ENCODE measurements at regions not wholly inside any gene's neighbourhood (a gene's known extent, or its start where the extent isn't known, plus 50 kb on each side); places are given as distances from the start of the nearest gene placed in this dataset.
"Not testable (repeated sequence)": the region's sequence is repeated elsewhere in the genome, so short reads cannot be mapped to it uniquely, and the experiment has no call there.

DNA sequence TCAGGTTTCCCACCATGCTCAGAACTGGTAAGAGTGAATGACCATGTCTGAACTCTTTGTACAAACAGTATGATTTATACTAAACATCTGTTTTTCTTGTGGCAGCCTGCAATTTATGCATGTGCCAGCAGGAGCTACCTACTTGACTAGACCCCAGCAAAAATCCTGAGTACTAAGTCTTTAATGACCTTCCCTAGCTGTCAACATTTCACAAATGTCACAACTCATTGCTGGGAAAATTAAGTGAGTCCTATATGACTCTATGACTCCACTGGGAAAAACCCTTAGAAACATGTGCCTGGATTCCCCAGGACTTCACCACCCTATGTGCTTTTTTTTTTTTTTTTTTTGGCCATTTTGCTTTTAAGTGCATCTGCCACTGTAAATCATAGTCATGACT, 1225.8 kb downstream of the SUCLG1 start:
- no peak for DNase-seq

GRCh38 chr2:83229443-83229842, 1229.6 kb downstream of the SUCLG1 start:
- no peak for DNase-seq

DNA sequence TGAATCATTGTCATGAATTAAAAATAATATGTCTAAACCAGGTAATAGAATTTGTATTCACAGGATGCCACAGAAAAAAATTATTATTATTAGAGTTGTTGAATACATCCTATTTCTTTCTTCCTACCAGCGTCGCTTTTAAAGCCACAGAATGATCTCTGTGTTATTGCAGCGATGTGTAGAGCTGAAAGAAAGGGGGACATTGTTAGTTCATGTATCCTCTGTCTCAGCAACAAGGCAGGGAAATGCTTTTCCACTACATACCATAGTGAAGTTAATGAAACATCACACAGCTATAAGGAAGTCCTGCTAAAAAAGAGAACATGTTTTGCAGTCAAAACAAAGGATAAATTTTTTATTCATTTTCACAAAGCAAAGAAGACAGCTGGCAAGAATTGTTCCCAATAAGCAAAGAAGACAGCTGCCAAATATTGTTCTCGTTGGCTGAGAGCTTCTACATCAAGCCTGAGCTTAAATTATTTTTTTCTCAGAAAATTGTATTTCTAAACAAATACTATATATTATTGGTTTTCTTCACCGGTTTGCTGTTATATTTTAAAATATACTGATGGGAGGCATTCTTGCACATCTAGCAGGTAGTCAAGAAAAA, 1234.4 kb downstream of the SUCLG1 start:
- DNase-seq: no peak

GRCh38 chr2:83221258-83221657, 1237.8 kb downstream of the SUCLG1 start:
- no peak for DNase-seq

GRCh38 chr2:83217854-83218253, 1241.2 kb downstream of the SUCLG1 start:
- no peak for DNase-seq

DNA sequence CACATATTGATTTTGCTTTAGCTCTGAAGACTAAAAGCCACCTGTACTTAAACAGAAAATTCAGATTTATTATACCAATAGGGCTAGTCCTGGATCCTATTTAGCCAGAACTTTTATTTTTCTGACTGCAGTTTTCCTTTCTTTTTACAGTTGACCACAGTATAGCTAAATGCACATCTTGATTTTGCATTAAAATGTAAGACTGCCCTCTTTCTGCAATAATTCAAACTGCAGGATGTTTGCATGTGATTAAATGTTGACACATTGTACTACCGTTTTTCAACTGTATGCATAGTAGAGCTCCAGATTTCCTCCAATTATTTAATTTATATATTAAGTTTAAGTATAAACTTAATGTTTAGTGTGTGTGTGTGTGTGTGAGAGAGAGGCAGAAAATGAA, 1262.9 kb downstream of the SUCLG1 start:
- peak; percentile 72 to 74 for DNase-seq

- DNase-seq: no peak
These were observed 1267.8 kb downstream of the SUCLG1 start for GRCh38 chr2:83191316-83191715.

DNA sequence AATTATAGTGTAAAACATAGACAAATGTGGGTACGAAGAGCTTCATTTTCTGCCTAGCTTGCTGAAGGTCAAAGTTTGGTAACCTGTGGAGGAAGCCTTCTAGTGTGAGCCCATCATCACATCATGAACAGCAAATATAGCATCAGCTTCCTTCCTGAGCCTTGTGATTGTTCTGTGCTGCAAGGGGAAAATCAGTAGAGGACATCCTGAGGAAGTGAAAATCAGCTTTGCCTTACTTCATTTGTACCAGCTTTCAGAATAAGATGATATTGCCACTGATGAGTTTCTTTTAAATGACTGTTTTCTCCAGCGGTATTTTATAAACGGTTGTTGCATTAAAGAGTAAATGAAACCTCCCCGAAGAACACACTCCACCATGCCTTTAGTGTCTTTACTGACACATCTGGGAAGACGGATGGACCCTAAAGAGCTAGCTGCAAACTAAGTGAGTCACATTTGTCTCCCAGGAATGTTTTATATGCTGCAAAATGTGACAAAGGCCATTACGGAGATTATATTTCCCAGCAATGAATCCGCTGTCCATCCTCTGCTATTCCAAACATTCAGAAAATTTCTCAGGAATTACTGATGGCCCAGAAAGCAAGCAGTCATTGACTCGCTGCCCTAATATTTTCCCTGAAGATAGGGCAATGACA, 1272.8 kb downstream of the SUCLG1 start:
- no peak for DNase-seq

GRCh38 chr2:83180862-83181530, 1278.1 kb downstream of the SUCLG1 start:
- not testable (repeated sequence) for DNase-seq

DNA sequence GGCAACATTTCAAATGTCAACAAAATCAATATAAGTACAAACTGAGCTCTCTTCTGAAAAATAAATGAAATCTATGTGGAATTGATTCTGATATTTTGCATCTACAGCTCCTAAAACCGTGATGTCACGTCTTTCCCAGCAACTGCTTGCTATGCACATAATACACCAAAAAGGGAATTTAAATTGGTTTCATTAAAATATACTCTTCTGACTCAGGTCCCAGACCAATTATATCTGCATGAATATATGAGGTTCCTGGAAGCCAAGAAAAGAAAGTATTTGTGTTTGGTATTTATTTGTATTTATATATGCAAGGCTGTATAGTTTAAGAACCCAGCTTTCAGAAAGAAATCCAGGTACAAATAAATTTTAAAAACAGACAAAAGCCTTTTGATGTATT, 1282.5 kb downstream of the SUCLG1 start:
- no peak for DNase-seq

- DNase-seq: no peak
These were observed 1286.2 kb downstream of the SUCLG1 start for GRCh38 chr2:83172841-83173240.

GRCh38 chr2:83168377-83168776, 1290.7 kb downstream of the SUCLG1 start:
- no peak for DNase-seq

GRCh38 chr2:83162421-83162820, 1296.7 kb downstream of the SUCLG1 start:
- no peak for DNase-seq

GRCh38 chr2:83160571-83160970, 1298.5 kb downstream of the SUCLG1 start:
- DNase-seq: no peak

GRCh38 chr2:83155826-83156225, 1303.3 kb downstream of the SUCLG1 start:
- no peak for DNase-seq

DNA sequence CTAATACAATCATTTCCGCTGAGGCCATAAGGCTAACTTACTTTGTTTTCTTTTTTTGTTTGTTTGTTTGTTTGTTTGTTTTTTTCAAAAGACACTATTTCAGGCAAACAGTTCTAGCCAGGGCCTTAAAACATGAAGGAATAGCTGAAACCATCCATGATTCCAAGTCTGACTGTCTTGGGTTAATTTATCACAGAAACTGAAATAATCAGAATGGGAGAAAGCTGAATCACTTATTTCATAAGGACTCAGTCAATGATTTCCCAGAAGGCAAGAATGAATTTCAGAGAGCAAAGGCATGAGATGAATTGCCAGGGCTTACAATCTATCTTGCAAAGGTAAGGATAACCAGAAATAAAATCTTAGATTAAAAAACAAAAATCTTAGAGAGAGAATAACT, 1315.1 kb downstream of the SUCLG1 start:
- DNase-seq: no peak

- DNase-seq: no peak
These were observed 1316.1 kb downstream of the SUCLG1 start for GRCh38 chr2:83142934-83143333.

- DNase-seq: no peak
These were observed 1343.5 kb downstream of the SUCLG1 start for GRCh38 chr2:83115606-83116005.

- DNase-seq: no peak
These were observed 1343.9 kb downstream of the SUCLG1 start for GRCh38 chr2:83115155-83115554.

- no peak for DNase-seq
These were observed 1345.1 kb downstream of the SUCLG1 start for GRCh38 chr2:83113953-83114352.

- DNase-seq: no peak
These were observed 1346.2 kb downstream of the SUCLG1 start for GRCh38 chr2:83112858-83113257.

DNA sequence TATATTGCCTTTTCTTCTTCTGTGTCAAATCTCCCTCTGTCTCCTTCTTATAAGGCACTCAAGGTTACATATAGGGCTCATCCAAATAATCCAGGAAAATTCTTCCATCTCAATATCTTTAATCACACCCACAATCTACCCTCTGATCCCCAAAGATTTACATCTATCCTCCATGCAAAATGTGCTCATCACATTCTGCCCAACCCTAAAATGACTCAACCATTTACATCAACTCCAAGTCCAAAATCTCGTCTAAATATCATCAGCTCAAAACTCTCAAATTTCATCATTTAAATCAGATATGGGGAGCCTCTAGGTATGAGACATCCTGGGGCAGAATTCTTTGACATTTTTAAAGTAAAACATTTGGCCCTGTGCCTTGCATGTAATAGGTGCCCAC, 1349.8 kb downstream of the SUCLG1 start:
- no peak for DNase-seq

- no peak for DNase-seq
These were observed 1352.2 kb downstream of the SUCLG1 start for GRCh38 chr2:83106853-83107252.

- no peak for DNase-seq
These were observed 1354.9 kb downstream of the SUCLG1 start for GRCh38 chr2:83104202-83104601.
